ENCODE measurements at regions not wholly inside any gene's neighbourhood (a gene's known extent, or its start where the extent isn't known, plus 50 kb on each side); places are given as distances from the start of the nearest gene placed in this dataset.

DNA sequence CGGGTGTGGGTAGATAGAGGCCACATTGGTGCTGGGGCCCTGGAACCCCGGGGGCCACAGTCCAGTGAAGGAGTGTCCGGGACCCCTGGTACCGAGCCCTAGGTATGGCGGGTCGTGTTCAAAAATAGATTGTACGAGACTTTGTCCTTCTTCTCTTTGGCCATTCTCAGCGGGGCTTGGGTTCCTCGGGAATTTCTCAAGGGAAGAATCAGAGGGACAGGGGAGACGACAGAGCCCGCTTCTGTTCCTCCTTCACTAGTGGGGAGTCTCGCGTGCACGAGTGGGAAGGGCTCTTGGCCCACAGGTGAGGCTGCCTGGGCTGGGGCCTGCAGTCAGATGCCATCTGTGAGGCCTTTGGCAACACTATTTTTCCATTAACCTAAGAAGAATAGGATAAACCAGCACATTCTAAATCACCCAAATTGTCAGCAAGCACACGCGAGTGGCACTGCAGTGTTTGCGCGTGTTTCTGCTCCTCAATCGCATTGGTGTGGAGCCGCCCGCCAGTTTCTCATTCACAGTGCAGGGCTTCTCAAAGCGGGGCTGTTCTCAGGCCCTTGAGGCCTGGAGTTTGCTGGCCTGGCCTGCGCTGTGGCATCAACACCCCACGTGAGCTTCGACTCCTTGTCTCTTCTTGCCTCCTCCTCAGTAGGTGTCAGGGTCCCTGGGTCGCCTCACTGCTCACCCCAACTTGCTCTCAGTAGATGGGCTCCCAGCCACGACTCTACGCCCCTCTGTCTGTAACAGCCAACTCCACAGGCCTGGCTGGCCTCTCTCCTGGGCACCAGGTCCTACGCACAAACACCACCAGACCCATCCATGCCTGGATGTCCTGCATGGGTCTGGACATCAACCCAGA is 187.6 kb upstream of the SHH start:
- TF ChIP-seq, protein P1, sequence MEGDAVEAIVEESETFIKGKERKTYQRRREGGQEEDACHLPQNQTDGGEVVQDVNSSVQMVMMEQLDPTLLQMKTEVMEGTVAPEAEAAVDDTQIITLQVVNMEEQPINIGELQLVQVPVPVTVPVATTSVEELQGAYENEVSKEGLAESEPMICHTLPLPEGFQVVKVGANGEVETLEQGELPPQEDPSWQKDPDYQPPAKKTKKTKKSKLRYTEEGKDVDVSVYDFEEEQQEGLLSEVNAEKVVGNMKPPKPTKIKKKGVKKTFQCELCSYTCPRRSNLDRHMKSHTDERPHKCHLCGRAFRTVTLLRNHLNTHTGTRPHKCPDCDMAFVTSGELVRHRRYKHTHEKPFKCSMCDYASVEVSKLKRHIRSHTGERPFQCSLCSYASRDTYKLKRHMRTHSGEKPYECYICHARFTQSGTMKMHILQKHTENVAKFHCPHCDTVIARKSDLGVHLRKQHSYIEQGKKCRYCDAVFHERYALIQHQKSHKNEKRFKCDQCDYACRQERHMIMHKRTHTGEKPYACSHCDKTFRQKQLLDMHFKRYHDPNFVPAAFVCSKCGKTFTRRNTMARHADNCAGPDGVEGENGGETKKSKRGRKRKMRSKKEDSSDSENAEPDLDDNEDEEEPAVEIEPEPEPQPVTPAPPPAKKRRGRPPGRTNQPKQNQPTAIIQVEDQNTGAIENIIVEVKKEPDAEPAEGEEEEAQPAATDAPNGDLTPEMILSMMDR (IDR thresholded peaks at IDR 0.05): no peak
- DNase-seq: no peak
- no peaks in the 10 kb centered on the region for H3K27me3 Mint-ChIP-seq
- peaks cover 16% of the 10 kb centered on the region for H3K4me1 Mint-ChIP-seq
- H3K4me3 Mint-ChIP-seq: no peak overlapping the region
- intact Hi-C loops (cut with micrococcal nuclease): no loop called here
- ATAC-seq (ENCODE audit: low read depth): no peak
- CTCF ChIA-PET: no interaction called here
- no peaks in the 10 kb centered on the region for H3K9me3 Mint-ChIP-seq
- H3K27ac Mint-ChIP-seq: no peak overlapping the region
- POLR2A ChIA-PET: no interaction called here
- no peaks in the 10 kb centered on the region for H3K36me3 Mint-ChIP-seq (ENCODE audit: low read depth)

DNA sequence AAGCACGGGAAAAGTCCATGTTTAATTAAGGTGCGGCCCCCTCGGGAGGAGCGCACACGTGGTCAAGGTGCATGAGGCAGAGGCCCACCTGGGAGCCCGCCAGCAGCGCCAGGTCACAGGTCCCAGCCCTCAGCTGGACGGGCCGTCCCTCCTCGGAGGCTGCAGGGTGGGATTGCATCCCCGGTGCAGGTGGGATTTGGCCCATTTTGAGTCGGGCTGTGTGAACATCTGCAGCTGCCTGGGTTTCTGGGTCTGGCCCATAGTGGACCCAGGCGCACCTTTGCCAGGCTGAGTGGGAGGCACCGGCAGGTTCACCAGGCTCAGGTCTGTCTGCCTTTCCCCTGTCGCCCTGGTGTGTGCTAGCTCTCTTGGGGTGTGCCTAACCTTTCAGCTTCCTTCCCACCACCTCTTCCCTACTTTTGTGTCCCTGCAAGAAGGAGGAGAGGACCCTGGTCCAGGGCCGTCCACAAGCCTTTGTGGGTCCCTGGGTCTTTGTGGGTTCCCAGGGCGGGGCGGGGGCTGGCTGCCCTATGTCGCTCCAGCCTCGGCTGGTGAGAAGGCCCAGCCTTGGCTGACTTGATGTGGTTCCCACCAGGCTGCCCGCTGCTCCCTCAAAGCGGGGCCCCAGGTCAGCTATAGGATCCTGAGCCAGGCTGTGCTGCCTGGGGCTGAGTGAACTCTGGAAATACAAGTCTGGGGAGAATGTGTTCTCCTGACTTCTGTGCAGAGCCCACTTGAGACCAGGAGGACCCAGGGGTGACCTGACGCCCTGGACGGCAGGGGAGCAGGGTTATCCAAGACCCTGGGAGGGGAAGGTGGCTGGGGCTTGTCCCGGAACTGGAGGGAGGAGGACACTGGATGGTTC is 186.7 kb upstream of the SHH start:
- Mint-ChIP-seq H3K27me3 (no peaks in the 10 kb centered on the region), H3K9me3 (no peaks in the 10 kb centered on the region), H3K4me1 (peaks cover 16% of the 10 kb centered on the region), H3K36me3 (ENCODE audit: low read depth) (no peaks in the 10 kb centered on the region), H3K27ac (no peak overlapping the region), H3K4me3 (no peak overlapping the region)
- TF ChIP-seq, protein P1 (IDR thresholded peaks at IDR 0.05): no peak
- CTCF ChIA-PET: no interaction called here
- ATAC-seq (ENCODE audit: low read depth) (no peak), DNase-seq (no peak)
- POLR2A ChIA-PET: no interaction called here
- intact Hi-C loops (cut with micrococcal nuclease): no loop called here

DNA sequence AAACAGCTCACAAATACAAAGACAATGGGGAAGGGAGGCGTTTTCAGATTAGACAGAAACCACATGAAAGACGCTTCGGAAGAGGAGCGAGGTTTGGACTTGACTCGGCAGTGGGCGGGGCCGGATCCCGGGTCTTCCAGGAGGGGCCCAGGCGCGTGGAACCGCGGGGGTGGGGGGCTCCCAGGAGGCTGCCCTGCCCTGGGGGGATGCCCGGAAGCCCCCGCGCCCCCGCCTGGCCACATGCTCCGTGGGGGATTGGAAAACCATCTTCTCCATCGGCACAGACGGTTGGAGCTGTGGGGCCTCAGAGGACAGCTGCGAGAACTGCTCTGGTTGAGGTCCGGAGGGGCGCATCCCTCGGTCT is 186.0 kb upstream of the SHH start:
- Mint-ChIP-seq H3K27me3 (no peaks in the 10 kb centered on the region), H3K27ac (no peak overlapping the region), H3K4me1 (peaks cover 16% of the 10 kb centered on the region), H3K9me3 (no peaks in the 10 kb centered on the region), H3K4me3 (no peak overlapping the region), H3K36me3 (ENCODE audit: low read depth) (no peaks in the 10 kb centered on the region)
- TF ChIP-seq, protein P1 (IDR thresholded peaks at IDR 0.05): no peak
- intact Hi-C loops (cut with micrococcal nuclease): no loop called here
- ATAC-seq (ENCODE audit: low read depth): no peak
- DNase-seq: no peak
- CTCF ChIA-PET: no interaction called here
- POLR2A ChIA-PET: no interaction called here

DNA sequence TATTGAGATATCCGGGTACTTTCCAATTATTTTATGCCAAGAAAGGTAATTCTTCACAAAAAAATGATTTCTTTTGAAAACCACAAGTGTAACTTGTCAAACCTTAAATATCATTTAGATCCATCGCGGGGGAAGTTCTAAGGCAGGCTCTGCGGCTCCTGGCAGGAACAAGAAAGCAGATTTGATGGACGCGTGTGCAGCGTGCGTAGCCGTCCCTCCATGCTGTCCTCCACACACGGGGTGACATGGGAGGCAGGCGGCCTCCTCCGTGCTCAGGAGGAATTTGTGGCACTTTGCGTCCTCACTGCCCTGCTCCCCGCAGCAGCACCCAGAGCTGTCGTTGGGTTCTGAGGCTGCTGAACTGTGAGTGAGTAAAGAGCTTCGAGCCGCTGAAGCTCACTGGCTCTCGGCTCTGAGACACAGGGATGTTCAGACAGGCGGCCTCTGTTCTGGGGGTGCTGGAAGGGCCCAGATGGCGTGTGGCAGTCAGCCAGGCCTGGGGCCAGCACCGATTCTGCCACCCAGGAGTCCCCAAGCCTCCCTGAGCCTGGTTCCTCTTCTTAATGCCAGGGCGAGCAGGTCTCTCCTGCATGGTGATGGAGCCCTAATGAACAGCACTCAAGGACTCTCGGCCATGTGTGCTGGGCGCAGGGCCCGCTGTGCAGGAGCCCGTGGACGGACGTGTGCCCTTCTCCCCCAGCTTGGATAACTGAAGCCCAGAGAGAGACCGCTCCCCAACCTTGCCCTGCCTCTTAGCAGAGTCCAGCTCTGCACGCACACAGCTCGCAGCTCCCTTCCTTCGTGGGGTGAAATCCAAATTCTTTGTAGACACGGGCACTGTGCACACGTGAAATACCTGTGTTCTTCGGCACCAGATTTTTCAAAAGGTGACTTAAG is 185.4 kb upstream of the SHH start:
- no peak overlapping the region for H3K4me3 Mint-ChIP-seq
- ChIA-PET POLR2A (no interaction called here), CTCF (no interaction called here)
- H3K4me1 Mint-ChIP-seq: peaks cover 16% of the 10 kb centered on the region
- no peaks in the 10 kb centered on the region for H3K36me3 Mint-ChIP-seq (ENCODE audit: low read depth)
- intact Hi-C loops (cut with micrococcal nuclease): no loop called here
- ATAC-seq (ENCODE audit: low read depth): no peak
- no peaks in the 10 kb centered on the region for H3K27me3 Mint-ChIP-seq
- no peak overlapping the region for H3K27ac Mint-ChIP-seq
- H3K9me3 Mint-ChIP-seq: no peaks in the 10 kb centered on the region
- no peak for DNase-seq
- TF ChIP-seq, protein P1 (IDR thresholded peaks at IDR 0.05): no peak

Data from activated B cell treated with CpG ODN at 0.5 μM for 24 hours (primary cell).